Body of pancreas (tissue), 4 donors: ENCODE measurements at regions not wholly inside any gene's neighbourhood (a gene's known extent, or its start where the extent isn't known, plus 50 kb on each side); places are given as distances from the start of the nearest gene placed in this dataset.

Source experiments
- POLR2A ChIP-seq, 3 donors: fragments of 450-650 bp; IDR thresholded peaks; one replicate each; pipeline ENCODE4 v1.6.1; 2016; ENCODE audit warnings: antibody characterized with exemption in 3 of 3, mild to moderate bottlenecking in 2 of 3
- TF ChIP-seq, protein P1 (sequence below), 7 experiments: fragments of 450-650 bp in 4 of 7; fragments of 200-600 bp in 3 of 7; sonication (generic) in 3 of 7; IDR thresholded peaks; one replicate each; pipeline ENCODE4 v1.5.1; 2016 to 2019; ENCODE audit warnings: antibody characterized with exemption in 7 of 7

DNA sequence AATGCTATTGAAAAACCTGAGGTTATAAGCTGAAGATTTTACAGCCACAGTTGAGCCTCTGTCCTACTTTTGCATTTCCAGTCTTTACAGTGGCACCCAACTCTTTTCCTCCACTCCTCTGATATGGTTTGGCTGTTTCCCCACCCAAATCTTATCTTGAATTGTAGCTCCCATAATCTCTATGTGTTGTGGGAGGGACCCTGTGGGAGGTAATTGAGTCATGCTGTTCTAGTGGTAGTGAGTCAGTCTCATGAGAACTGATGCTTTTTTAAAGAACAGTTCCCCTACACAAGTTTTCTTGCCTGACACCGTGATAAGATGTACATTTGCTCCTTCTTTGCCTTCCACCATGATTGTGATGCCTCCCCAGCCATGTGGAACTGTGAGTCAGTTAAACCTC lies 646.1 kb upstream of the SEMA6A start:
- TF ChIP-seq, protein P1, sequence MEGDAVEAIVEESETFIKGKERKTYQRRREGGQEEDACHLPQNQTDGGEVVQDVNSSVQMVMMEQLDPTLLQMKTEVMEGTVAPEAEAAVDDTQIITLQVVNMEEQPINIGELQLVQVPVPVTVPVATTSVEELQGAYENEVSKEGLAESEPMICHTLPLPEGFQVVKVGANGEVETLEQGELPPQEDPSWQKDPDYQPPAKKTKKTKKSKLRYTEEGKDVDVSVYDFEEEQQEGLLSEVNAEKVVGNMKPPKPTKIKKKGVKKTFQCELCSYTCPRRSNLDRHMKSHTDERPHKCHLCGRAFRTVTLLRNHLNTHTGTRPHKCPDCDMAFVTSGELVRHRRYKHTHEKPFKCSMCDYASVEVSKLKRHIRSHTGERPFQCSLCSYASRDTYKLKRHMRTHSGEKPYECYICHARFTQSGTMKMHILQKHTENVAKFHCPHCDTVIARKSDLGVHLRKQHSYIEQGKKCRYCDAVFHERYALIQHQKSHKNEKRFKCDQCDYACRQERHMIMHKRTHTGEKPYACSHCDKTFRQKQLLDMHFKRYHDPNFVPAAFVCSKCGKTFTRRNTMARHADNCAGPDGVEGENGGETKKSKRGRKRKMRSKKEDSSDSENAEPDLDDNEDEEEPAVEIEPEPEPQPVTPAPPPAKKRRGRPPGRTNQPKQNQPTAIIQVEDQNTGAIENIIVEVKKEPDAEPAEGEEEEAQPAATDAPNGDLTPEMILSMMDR (IDR thresholded peaks at IDR 0.05): no peak
- TF ChIP-seq POLR2A (IDR thresholded peaks at IDR 0.05): no peak
